ENCODE measurements at regions not wholly inside any gene's neighbourhood (a gene's known extent, or its start where the extent isn't known, plus 50 kb on each side); places are given as distances from the start of the nearest gene placed in this dataset.

DNA sequence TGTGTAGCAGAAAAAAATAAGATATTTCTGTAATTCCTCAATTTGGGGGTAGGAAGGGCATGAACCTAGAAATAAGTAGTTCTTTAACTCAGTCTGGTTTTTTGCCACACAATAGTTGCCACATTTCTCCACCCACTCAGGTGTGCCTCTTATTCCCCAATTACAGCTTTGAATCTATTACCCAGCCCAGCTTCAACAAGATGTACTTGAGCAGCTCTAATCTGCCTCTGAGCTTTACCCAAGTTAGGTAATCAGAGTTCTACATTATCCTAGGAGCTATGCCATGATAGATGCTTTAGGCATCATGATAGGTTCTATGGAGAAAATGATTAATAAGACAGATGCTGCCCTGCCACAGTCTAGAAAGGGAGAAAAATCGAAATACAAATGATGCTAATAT, 117.4 kb upstream of the GPRIN3 start:
- intact Hi-C loops (cut with DNase I), result no loop called here
- Histone ChIP-seq H3K36me3 (no peaks in the 10 kb centered on the region), H3K27ac (no peak overlapping the region), H3K4me1 (replicated peaks) (no peaks in the 10 kb centered on the region), H3K4me3 (no peak overlapping the region), H3K27me3 (replicated peaks; ENCODE audit: insufficient read depth) (no peaks in the 10 kb centered on the region), H3K9me3 (no peaks in the 10 kb centered on the region)
- no peak for DNase-seq (ENCODE audit: low spot score)
- 91% methylated on average over 1 of the region's 1 CpG for WGBS
- TF ChIP-seq POLR2A (IDR thresholded peaks at IDR 0.05), result no peak
- TF ChIP-seq POLR2AphosphoS5 (IDR thresholded peaks at IDR 0.05), result no peak
- TF ChIP-seq, protein P1, sequence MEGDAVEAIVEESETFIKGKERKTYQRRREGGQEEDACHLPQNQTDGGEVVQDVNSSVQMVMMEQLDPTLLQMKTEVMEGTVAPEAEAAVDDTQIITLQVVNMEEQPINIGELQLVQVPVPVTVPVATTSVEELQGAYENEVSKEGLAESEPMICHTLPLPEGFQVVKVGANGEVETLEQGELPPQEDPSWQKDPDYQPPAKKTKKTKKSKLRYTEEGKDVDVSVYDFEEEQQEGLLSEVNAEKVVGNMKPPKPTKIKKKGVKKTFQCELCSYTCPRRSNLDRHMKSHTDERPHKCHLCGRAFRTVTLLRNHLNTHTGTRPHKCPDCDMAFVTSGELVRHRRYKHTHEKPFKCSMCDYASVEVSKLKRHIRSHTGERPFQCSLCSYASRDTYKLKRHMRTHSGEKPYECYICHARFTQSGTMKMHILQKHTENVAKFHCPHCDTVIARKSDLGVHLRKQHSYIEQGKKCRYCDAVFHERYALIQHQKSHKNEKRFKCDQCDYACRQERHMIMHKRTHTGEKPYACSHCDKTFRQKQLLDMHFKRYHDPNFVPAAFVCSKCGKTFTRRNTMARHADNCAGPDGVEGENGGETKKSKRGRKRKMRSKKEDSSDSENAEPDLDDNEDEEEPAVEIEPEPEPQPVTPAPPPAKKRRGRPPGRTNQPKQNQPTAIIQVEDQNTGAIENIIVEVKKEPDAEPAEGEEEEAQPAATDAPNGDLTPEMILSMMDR (IDR thresholded peaks at IDR 0.05), result no peak

DNA sequence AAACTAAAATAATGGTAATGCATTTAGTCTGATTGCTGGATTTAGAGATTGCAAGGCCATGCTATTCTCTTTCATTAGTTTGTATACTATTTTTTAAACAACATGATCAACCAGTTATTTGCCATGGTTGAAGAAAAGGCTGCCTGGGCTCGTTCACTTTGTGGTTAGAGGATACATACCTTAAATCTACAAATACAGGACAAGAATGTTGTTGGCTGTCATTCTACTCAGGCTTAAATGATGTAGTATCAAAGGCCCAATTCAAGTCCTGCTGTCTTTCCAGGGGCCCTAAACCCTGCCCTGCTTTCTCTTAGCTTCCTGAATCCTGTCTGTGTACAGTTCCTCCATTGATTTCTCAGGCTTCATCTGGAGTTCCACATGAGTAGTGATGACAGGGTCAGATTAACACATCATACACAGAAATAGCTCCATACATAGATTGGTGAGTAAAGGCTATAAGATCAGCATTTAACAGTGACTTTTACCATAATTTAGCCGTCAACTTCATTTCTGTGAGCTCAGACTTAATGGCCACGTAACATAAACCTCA, 114.9 kb upstream of the GPRIN3 start:
- DNase-seq (ENCODE audit: low spot score), result no peak
- H3K27me3 ChIP-seq (replicated peaks; ENCODE audit: insufficient read depth), result no peaks in the 10 kb centered on the region
- H3K9me3 ChIP-seq, result no peaks in the 10 kb centered on the region
- no peak overlapping the region for H3K27ac ChIP-seq
- H3K4me1 ChIP-seq (replicated peaks), result no peaks in the 10 kb centered on the region
- WGBS, result 82% methylated on average over 3 of the region's 3 CpGs
- TF ChIP-seq POLR2A (IDR thresholded peaks at IDR 0.05) (no peak), POLR2AphosphoS5 (IDR thresholded peaks at IDR 0.05) (no peak)
- TF ChIP-seq, protein P1 (IDR thresholded peaks at IDR 0.05), result no peak
- no peaks in the 10 kb centered on the region for H3K36me3 ChIP-seq
- intact Hi-C loops (cut with DNase I), result no loop called here
- H3K4me3 ChIP-seq, result no peak overlapping the region

DNA sequence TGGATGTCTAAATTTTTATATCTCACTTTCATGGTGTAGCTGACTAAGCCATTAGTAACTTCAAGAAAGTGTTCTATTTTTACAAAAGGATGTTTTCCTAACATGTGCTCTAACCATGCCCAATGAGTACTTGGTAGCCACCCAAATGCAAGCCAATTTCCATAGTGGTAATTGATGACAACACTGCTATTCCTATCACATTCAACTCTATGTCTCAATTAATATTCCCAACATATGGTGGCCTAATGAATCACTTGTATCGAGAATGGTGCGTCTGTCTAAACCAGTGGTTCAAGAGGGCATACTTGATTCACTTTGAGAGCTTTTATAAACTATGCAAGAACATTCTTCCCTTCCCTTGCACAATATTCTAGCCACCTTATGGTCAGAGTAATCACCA, 112.9 kb upstream of the GPRIN3 start:
- Histone ChIP-seq H3K4me3 (no peak overlapping the region), H3K27ac (no peak overlapping the region), H3K27me3 (replicated peaks; ENCODE audit: insufficient read depth) (no peaks in the 10 kb centered on the region), H3K9me3 (no peaks in the 10 kb centered on the region), H3K36me3 (no peaks in the 10 kb centered on the region), H3K4me1 (replicated peaks) (no peaks in the 10 kb centered on the region)
- 96% methylated on average over 2 of the region's 2 CpGs for WGBS
- TF ChIP-seq, protein P1 (IDR thresholded peaks at IDR 0.05), result no peak
- TF ChIP-seq POLR2AphosphoS5 (IDR thresholded peaks at IDR 0.05), result no peak
- TF ChIP-seq POLR2A (IDR thresholded peaks at IDR 0.05), result no peak
- intact Hi-C loops (cut with DNase I), result no loop called here
- DNase-seq (ENCODE audit: low spot score), result no peak

DNA sequence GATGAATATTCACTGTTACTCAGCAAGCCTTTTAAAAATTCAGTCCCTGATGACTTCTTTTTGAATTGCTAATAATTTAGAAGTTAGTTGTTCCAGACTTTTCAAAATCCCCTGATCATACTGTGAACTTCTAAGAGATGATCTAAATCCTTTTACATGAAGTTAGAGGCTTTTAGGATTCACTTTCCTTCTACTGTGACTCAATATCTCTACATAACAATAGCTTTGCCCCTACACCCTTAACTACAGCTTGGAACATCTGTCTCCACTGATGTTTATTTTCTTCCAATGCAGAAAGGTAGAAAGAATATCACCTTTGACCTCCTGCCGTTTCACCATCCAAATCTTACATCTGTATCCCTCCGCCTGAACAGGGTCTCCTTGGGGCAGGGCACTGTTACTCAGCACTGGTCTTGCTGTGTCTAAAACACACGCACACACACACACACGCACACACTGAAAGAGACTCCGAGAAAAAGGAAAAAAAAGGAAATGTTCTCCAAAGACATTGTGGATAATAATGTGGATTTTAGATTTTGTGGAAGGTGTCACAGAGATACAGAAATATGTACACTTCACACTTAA, 111.6 kb upstream of the GPRIN3 start:
- 92% methylated on average over 5 of the region's 5 CpGs for WGBS
- H3K9me3 ChIP-seq, result no peaks in the 10 kb centered on the region
- no peaks in the 10 kb centered on the region for H3K4me1 ChIP-seq (replicated peaks)
- H3K4me3 ChIP-seq, result no peak overlapping the region
- H3K36me3 ChIP-seq, result no peaks in the 10 kb centered on the region
- TF ChIP-seq POLR2A (IDR thresholded peaks at IDR 0.05) (no peak), POLR2AphosphoS5 (IDR thresholded peaks at IDR 0.05) (no peak)
- TF ChIP-seq, protein P1 (IDR thresholded peaks at IDR 0.05), result no peak
- H3K27me3 ChIP-seq (replicated peaks; ENCODE audit: insufficient read depth), result no peaks in the 10 kb centered on the region
- intact Hi-C loops (cut with DNase I), result no loop called here
- DNase-seq (ENCODE audit: low spot score), result no peak
- H3K27ac ChIP-seq, result no peak overlapping the region

DNA sequence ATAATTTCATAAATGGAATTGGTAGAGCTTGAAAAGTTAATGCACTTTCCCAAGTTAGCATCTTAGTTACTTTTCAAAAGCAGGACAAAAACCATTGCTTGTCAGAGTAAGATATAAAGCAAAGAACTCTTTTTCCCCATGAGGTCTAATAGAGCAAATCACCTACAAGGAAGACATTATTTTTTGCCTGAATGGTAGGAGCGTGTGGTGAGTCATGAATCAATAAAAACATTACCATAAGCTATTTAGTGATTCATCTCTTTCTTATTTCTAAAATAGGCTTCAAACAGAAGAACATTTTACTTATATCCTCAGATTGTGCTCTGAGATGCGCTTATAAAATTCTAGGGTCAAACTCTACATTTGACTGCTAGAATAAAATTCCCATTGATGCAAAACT, 109.4 kb upstream of the GPRIN3 start:
- no peaks in the 10 kb centered on the region for H3K4me1 ChIP-seq (replicated peaks)
- intact Hi-C loops (cut with DNase I), result no loop called here
- H3K9me3 ChIP-seq, result no peaks in the 10 kb centered on the region
- TF ChIP-seq POLR2A (IDR thresholded peaks at IDR 0.05), result no peak
- TF ChIP-seq, protein P1 (IDR thresholded peaks at IDR 0.05), result no peak
- no peak for TF ChIP-seq POLR2AphosphoS5 (IDR thresholded peaks at IDR 0.05)
- no peak for DNase-seq (ENCODE audit: low spot score)
- no peak overlapping the region for H3K27ac ChIP-seq
- H3K4me3 ChIP-seq, result no peak overlapping the region
- no peaks in the 10 kb centered on the region for H3K36me3 ChIP-seq
- H3K27me3 ChIP-seq (replicated peaks; ENCODE audit: insufficient read depth), result no peaks in the 10 kb centered on the region
- 94% methylated on average over 2 of the region's 2 CpGs for whole genome bisulfite sequencing

All from prostate gland (tissue), 2 donors.